HG02759 (cell line): ENCODE measurements at regions not wholly inside any gene's neighbourhood (a gene's known extent, or its start where the extent isn't known, plus 50 kb on each side); places are given as distances from the start of the nearest gene placed in this dataset.

Experiments
- ATAC-seq: cut with Tn5 transposase; IDR thresholded peaks from one replicate; pipeline ENCODE4 v1.9.1; 2021; ENCODE audit warnings: mild to moderate bottlenecking, moderate library complexity; ENCODE audit not compliant: unreplicated experiment

DNA sequence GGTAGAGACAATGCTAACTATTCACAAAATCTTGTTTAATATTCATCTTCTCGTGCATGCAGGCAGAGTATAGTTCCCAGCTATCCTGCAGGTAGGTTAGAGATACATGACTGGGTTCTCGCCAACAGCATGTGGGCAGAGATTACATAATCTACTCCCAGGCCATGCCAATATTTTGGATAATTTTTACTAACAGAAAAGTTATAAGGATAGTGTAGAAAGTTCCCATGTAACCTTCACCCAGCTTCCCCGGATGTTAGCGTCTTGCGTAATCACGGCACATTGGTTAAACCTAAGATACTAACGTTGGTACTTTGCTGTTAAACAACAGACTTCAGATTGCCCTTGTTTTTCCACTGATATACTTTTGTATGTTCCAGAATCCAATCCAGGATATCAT is 215.5 kb upstream of the LARGE1 start:
- no peak for ATAC-seq

DNA sequence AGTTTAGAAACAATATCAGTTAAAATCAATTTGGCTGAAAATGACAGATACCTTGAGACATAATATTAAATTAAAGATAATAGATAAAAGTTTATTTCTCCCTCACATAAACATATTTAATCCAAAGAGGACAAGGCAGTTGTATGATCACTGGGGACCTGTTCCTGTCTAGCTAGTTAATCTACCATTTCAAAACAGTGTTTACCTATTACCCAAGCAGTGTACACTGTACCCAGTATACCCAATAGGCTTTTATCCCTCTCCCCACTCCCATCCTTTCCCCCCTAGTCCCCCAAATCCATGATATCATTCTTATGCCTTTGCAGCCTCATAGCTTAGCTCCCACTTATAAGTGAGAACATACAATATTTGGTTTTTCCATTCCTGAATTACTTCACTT is 229.7 kb upstream of the LARGE1 start:
- ATAC-seq = no peak

DNA sequence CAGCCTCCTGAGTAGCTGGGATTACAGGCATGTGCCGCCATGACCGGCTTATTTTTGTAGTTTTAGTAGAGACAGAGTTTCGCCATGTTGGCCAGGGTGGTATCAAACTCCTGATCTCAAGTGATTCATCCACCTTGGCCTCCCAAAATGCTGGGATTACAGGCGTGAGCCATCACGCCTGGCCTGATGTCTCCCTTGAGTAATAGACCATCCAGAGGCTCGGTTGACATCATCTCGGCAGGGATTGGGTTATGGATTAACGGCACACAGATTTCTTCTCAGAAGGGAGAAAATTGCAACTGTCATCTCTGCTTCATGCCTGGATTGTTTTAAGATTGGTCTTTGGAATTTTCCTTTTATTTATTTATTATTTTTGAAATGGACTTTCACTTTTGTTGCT is 239.2 kb upstream of the LARGE1 start:
- no peak for ATAC-seq

DNA sequence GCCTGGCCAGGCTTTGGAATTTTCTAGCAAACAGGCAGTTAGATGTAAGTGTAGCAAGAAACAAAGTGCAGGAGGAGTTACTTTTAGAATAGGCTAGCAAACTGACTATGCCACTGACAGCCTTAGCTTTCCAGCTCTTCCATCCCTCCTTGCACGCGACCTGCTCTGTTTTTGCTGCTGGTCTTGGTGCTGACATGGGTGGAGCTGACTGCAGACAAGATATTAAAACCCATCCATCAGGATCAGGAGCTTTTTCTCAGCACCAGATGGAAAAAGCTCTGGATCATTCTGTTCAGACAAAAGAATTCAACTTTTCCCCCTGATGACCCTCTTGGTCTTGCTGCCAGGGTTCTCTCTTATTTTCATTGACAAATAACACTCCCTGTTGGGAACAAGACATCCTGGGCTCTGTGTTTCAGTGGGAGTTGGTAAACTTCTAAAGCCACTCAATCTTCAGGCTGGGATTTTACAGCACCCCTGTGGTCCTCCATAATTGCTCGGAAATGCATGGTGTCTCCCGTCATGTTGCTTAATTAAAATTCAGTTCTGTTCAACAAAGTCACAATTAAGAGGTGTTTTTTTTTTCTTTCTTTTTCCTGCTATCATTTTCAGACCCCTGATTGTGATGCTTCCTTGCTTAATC is 240.0 kb upstream of the LARGE1 start:
- no peak for ATAC-seq

DNA sequence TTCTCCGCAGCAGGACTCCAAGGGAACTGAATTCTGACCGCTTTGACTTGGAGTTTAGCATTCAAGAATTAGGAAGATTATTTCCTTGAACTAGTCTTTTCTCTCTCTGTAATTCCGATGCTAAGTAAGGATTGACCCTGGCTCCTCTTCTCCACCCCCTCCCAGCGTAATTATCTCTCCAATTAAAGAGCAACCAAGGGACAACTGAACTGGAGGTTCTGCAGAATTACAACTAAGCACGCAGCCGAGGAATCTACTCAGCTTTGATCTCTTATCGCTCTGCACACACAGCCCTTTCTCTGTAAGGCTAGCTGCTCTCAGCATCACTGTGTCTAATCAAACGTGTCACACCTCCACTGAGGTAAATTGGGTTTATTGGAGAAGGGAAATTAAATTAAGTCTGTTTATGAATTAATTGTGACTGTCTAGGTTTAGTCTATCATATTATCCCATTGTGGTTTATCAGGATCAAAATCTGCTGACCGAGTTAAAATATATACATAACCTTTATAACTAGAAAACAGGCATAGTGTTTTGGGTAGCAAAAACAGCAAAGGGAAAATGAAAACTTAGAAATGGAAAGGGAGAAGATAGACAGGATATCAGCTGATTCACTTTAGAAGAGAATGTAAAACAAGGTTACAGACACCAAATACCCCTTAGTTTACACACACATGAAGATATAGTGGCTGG is 241.3 kb upstream of the LARGE1 start:
- no peak for ATAC-seq

DNA sequence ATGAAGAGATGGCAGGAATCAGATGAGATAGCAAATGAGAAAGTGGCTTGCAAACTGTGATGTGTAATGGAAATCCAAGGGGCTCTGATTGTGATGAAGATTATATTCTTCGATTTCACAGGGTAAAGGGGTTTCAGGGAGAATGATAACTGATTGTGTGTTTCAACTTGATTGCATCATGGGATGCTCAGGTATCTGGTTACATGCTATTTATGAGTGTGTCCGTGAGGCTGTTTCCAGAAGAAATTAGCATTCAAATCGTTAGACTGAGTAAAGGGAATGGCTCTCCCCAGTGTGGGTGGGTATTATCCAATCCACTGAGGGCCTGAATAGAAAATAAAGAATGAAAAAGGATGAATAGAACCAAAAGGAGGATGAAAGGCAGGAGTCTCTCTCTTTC is 278.7 kb upstream of the LARGE1 start:
- ATAC-seq = no peak

DNA sequence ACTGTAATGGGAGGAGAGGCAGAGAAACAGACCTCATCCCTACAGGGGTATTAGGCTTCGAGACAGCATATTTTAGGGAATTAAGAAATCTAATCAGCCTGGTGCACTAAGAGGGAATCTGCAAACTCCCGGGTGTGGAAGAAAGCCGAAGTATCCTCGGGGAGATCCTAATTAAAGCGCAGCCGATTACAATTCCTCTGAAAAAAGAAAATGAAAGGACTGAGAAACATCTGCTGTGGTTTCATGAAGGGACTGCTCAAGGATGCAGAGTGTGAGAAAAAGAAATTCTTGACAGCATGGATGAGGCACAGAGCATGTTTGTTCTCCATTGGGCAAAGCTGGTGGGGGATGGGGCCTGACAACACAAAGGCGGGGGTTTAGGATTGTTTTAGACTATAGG is 290.0 kb upstream of the LARGE1 start:
- no peak for ATAC-seq

DNA sequence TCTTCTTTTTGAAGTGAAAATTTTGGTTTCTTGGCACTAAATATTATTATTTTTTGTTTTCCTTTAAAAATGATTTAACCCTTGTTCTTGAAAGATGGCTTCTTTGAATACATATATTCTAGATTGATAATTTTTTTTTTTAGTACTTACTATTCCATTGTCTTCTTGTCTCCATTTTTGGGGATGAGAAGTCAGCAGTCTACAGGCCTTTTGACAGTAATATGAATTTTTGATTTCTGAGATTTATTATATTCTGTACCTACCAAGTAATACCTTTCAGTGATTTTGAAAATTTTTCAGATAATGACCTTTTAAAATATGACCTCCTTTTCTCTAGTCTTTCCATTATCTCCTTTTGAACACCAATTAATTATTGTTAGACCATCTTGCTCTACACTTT is 294.1 kb upstream of the LARGE1 start:
- ATAC-seq = no peak

DNA sequence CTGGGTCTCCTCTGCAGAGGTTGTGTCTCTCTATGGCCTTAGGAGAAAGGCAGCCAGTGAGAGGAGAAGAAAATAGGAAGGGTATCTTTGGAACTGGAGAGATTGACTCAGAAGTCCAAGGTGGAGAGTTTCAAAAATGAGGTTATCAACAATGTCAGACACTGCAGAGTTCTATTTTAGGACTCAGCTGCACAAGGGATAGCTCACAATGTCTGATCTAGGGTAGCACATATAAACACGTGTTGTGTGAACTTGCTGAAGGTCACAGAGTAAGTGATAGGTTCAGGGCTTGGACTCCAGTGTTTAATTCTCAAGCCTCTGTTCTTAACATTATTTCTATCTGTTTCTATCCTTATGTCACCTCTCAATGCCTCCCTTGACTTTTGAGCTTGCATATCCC is 305.0 kb upstream of the LARGE1 start:
- no peak for ATAC-seq

DNA sequence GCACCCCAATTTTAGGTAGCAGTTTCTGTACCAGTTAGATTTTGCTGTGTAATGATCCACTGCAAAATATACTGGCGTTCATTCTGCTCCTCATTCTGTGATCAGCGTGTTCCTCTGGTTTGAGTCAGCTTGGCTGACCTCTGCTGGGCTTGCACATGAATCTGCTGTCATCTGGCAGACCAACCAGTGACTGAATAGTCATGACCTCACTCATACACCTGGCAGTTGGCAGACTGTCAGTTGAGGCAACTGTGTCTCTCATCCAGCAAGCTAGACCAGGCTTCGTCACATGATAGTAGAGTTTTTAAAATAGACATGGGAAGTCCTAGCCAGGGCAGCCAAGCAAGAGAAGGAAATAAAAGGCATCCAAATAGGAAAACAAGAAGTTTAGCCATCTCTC is 316.3 kb upstream of the LARGE1 start:
- no peak for ATAC-seq

DNA sequence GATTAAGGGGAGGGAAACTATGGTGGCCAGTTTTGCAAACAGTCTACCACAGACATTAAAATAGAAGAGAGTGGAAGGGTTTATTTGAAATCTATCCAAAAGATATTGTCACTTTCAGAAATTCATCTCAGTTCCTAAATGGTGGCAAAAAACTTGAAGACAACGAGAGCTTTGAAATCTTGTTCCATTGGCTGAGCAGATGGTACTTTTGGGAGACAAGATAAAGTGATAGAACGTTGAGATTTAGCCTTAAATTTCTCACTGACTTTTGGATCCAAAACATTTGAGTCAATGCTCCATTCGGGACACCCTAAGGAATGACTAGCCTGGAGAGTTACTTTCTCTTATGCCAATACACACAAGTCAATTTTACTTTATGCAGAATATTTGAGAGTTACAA is 319.1 kb upstream of the LARGE1 start:
- no peak for ATAC-seq

DNA sequence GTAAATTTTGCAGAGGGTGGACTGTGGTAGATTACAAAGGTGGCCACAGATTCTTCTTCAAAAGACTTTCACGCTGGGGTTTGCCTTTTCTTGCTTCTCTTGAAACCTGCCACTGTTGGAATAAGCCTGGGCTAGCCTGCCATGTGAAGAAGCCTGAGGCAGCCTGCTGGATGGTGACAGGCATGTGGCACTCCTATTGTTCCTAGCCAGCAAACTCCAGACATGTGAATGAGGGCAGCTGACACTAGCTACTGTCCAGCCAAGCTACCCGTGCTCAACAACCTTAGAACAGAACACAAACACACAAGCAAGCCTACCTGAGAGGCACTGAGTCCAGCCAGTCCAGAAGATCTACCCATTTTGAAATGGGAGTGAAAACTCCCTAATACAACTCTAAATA is 322.7 kb upstream of the LARGE1 start:
- ATAC-seq = no peak

DNA sequence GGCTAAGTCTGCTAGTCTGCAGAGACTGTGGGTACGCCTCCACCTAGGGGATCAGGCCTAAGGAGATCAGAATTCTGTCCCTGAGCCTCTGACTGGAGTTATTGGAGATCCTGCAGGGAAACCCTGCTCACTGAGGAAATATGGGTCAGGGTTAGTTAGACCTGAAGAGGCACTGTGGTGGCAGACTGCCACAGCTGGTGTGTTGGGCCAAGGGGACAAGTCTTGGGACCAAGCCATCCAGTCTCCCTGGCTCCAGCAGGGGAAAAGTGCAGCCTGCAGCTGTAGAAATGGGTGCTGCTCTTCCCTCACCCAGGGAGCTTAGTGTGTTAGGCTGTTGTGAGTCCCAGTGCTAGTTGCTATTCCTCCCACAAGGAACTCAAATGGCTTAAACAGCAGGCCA is 334.8 kb upstream of the LARGE1 start:
- no peak for ATAC-seq

DNA sequence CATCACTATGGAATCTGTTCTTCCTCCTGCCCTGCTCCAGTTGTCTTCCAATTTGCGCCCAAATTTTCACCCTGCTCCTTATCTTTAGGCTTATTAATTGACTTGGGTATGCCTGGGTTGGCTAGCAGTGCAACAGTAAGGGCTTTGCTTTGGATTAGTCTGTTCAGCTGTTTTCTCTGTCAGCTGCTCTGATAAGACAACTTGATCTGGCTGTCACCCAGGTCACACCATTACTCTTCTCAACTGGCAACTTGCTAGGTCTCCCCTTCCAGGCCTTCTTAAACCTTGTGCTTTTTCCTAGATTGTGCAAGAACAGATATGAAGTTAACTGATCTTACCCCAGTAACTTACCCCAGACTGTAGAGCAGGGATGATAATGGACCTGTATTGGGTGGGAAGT is 357.8 kb upstream of the LARGE1 start:
- no peak for ATAC-seq

DNA sequence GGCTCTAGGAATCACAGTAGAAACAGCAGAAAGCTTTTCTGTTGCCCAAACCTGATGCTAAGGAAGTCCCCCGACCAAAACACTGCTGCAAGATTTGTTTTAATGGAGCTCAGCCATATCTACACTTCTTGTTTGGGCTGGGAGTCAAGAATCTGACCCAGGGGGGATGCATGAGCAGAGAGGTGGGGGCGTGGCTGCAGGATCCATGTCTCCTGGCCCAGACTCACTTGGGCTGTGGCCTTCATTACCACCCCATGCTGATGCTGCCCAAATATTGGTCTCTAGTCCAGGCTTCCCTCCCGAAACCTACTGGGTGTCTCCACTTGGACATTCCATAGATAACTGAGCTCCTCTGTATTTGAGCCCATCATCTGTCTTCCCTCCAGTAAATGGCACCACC is 361.5 kb upstream of the LARGE1 start:
- ATAC-seq = no peak

DNA sequence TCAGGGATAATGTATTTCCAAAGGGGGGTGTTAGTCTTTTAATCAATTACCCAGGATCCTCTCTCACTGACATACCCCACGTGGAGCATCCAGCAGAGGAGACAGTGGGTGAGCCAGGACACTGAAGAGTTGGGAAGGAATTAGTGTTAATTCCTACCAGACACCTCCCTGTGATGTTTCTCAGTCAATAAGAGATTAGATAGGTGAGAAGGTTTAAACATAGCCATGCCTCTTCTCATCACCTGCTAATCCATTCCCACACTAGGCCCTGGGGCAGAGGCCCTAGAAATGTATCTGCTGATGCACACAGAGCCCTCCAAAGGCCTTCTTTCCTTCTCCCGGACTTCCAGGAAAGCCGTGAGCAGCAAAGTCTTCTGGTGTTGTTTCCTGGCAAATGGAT is 363.6 kb upstream of the LARGE1 start:
- ATAC-seq = no peak

DNA sequence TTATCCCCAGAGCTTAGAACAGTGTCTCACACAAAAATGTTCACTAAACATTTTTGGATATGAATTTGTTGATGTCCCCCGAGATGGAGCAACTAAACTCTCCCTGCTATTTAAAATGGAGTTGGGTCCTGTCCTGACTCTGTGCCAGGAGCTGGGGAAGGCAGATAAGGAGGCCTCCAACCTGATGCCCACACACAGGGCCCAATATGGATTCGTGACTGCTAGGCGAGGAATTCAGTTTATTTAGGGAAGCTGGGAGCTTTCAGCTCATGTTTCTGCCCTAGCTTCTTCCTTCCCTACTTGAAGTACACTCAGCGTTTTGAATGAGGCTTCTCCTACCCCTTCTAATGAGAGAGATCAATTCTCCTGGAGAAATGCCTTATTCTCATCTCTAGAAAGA is 373.0 kb upstream of the LARGE1 start:
- ATAC-seq = no peak

DNA sequence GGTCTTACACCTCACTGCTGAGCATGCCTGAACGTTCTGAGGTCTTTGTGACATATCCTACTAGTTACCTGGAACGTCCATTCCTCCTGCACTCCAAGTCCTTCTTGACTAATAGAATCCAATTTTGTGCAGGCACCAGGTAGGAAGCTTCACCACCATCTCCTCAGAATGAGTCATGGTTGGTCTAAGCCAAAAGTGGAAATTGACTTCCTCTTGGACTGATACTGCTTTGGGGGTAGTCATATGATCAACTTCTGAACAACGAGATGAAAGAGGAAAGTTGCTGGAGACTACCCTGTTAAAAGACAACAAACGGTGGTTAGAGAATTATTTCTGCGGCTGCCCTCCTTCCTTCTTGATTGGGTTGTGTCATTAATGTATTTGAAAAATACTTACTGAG is 374.2 kb upstream of the LARGE1 start:
- ATAC-seq = no peak

DNA sequence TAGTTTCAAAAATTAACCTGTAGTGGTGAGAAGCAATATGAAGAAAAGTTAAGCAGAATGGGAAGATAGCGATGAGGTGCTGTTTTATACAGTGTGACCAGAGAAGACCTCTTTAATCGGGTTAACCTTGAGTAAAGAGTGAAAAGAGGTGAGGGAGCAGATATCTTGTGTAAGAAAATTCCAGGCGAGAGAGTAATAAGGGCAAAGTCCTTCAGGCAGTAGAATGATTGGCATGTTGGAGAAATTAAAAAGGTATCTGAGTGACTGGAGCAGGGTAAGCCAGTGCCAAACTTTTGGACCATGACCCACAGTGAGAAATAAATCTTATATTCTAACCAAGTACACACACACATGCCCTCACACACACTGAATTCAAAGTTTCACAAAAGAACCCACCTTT is 374.7 kb upstream of the LARGE1 start:
- no peak for ATAC-seq

DNA sequence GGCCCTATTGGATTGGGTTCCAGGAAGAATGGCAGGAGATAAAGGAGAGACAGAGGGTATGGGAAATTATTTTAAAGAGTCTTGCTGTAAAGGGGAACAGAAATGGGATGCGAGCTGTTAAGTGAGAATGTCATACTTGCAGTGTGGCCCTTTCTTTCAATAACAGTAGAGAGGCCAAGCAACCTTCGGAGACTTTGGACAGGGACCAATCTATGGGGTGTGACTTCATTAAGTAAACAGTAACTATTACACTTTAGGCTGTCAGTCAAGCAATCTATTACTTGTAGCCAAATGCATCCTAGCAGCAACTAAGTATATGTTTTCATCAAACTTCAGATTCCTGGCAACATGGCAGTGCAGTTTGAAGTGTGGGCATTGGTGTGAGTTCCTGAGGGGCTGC is 376.2 kb upstream of the LARGE1 start:
- no peak for ATAC-seq

DNA sequence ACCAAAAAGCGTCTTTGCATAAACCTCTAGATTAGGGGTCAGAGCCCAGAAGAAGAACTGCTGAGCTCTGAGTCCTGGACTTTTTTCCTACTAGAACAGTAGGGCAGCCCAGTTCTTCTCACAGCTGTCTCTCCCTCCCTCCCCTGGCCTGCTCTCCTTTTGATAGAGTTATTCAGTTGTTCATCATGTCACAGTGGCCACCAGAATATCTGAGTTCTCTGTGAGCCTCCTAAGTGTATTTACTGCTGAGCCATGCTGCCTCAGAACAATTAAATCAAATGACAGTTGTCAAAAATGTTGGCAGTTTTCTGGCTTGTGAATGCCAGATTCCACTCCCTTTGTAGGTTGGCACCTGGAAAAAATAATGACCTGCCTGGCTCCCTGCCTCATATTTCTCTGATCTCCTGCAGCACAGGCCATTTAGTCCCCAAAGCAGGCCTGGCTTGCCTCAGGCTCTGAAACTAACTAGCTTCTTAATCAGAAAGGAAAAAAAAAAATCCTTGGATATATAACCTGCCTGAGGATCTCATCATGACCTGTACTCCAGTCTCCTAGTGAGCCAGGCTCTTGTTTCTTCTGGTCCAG is 377.4 kb upstream of the LARGE1 start:
- no peak for ATAC-seq

DNA sequence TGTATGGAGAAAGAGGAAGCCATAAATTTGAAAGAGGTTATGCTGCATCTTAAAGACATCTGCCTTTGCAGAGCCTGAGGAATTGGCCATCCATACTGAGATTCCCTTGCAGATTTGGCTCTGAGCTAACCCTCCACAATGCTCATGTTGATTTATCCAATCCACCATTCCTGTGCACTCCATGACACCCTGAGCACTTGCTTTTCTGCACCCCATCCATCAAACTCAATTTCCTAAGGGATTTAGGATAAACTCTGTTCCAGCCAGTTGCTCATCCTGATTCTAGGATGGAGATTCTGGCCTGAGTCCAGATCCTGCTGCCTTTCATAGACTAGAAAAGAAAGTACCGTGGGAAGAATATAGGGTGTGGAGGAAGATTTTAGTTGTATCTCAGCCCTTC is 379.2 kb upstream of the LARGE1 start:
- ATAC-seq = no peak

DNA sequence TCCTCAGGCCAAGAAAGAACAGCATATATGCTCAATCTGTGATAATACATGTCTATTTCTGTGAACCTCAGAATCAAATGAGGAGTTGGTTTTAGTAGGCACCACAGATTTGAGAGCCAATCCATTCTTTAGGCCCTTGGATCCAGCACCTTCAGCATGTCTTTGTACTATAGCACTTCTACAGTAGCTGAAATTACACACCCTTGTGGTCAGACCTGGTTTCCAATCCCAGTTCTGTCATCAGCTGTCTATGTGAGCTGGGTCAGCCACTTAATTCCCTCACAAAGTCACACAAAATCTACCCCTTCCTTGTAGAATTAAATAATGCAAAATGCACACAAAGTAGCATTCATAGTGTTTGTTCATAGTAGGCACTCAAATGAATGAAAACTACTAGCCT is 381.3 kb upstream of the LARGE1 start:
- no peak for ATAC-seq
